SJCRH30 (cell line): ENCODE measurements at regions not wholly inside any gene's neighbourhood (a gene's known extent, or its start where the extent isn't known, plus 50 kb on each side); places are given as distances from the start of the nearest gene placed in this dataset.

Experiments used
- DNase-seq, 2 experiments: peaks; one replicate each; pipeline ENCODE4 v3.0.0-alpha.2; 2015 to 2020
- H3K27ac ChIP-seq: fragments of 250-450 bp; sonication (Bioruptor Pico); 2 replicates; pipeline ENCODE4 v1.5.1; 2020; ENCODE audit warnings: mild to moderate bottlenecking, moderate library complexity
- H3K27me3 ChIP-seq: fragments of 250-450 bp; sonication (Bioruptor Pico); 2 replicates; pipeline ENCODE4 v1.5.1; 2020; ENCODE audit warnings: mild to moderate bottlenecking, moderate library complexity
- H3K36me3 ChIP-seq: fragments of 250-450 bp; sonication (Bioruptor Pico); 2 replicates; pipeline ENCODE4 v1.5.1; 2020; ENCODE audit warnings: mild to moderate bottlenecking, moderate library complexity
- H3K4me1 ChIP-seq: fragments of 250-450 bp; sonication (Bioruptor Pico); 2 replicates; pipeline ENCODE4 v1.5.1; 2020; ENCODE audit warnings: mild to moderate bottlenecking, moderate library complexity
- H3K4me3 ChIP-seq: fragments of 250-450 bp; sonication (Bioruptor Pico); 2 replicates; pipeline ENCODE4 v1.5.1; 2020; ENCODE audit warnings: mild to moderate bottlenecking, moderate library complexity
- H3K9me3 ChIP-seq: fragments of 250-450 bp; sonication (Bioruptor Pico); replicated peaks from 2 replicates; pipeline ENCODE4 v1.5.1; 2020; ENCODE audit warnings: mild to moderate bottlenecking, moderate library complexity

- Histone ChIP-seq H3K27me3 (no peaks in the 10 kb centered on the region), H3K4me3 (no peak overlapping the region), H3K9me3 (no peaks in the 10 kb centered on the region), H3K4me1 (no peaks in the 10 kb centered on the region), H3K36me3 (no peaks in the 10 kb centered on the region), H3K27ac (no peak overlapping the region)
- no peak for DNase-seq
Measured at GRCh38 chr12:115364921-115365320, 680.9 kb upstream of the TBX3 start.

DNA sequence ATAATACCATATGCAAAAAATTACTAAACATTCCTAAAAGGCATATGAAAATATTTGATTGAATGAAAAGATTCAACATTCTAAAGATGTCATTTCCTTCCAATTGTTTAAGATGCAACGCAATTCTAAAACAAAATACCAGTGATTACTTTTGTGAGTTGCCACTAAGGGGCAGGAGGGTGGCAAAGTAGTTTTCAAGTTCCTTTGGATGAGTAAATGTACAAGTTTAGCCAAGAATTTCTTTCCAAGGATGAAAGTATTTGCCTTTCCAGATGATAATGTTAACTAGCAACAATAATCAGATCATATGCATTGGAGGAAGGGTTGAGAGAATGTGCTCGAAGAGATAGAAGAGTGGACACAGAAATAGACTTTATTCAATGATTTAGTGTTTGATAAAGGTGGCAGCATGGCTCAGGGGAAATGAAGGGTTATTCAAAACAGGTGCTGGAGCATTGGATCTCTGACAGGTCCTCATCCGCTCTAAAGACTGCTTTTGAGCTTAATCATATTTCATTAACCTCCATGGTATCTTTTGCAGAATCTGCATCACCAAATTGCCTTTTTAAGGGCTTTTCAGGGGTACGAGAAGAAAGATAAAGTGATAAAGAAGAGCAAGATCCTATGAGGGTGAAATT lies 678.5 kb upstream of the TBX3 start:
- no peak overlapping the region for H3K27ac ChIP-seq
- no peaks in the 10 kb centered on the region for H3K9me3 ChIP-seq
- H3K4me3 ChIP-seq = no peak overlapping the region
- no peaks in the 10 kb centered on the region for H3K27me3 ChIP-seq
- H3K36me3 ChIP-seq = no peaks in the 10 kb centered on the region
- H3K4me1 ChIP-seq = no peaks in the 10 kb centered on the region
- DNase-seq = no peak

DNA sequence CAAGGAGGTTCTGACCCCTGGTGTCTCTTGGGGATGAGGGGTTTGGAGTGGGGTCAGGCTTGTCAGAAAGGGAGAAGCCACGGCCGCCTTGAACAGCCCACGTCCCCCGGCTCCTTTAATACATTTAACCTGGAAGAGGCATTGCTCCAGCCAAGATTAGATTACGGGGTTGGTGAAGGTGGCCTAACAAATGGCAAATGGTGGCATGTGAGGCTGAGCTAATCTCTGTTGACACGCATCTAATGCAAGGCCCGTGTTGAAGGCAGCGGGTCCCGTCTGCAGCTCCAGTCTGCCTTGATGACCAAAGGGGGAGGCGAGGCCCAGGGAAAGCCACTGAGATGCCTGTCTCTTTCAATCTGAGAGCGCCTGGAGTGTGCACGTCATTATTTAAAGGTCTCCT lies 673.7 kb upstream of the TBX3 start:
- no peaks in the 10 kb centered on the region for H3K9me3 ChIP-seq
- no peaks in the 10 kb centered on the region for H3K36me3 ChIP-seq
- no peak overlapping the region for H3K27ac ChIP-seq
- H3K4me1 ChIP-seq = no peaks in the 10 kb centered on the region
- DNase-seq = no peak
- H3K27me3 ChIP-seq = no peaks in the 10 kb centered on the region
- no peak overlapping the region for H3K4me3 ChIP-seq

DNA sequence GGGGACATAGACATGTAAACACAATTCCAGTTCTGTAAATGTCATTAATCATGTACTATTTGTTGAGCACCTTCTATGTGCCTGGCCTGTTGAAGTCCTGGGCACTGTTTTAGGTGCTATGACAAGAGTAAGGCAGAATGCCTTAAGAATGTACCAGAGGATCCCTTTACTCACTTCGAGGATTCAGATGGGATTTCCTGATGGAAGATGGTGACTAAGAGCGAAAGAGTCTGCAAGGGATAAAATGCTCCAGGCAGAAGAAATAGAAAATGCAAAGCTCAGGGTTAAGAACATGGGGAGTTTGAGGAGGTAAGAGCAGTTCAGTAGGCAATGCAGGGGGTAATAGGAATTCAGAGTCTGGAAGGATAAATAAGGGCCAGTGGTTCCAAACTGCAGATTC lies 671.3 kb upstream of the TBX3 start:
- no peak for DNase-seq
- Histone ChIP-seq H3K4me3 (no peak overlapping the region), H3K27ac (no peak overlapping the region), H3K27me3 (no peaks in the 10 kb centered on the region), H3K4me1 (no peaks in the 10 kb centered on the region), H3K36me3 (no peaks in the 10 kb centered on the region), H3K9me3 (no peaks in the 10 kb centered on the region)

GRCh38 chr12:115354007-115354890 lies 670.3 kb upstream of the TBX3 start:
- Histone ChIP-seq H3K27ac (no peak overlapping the region), H3K9me3 (no peaks in the 10 kb centered on the region), H3K27me3 (no peaks in the 10 kb centered on the region), H3K4me1 (peaks cover 9% of the 10 kb centered on the region), H3K4me3 (peak overlapping the region; percentile 26), H3K36me3 (no peaks in the 10 kb centered on the region)
- peak; percentile 16 to 30 for DNase-seq

- peaks cover 11% of the 10 kb centered on the region for H3K4me1 ChIP-seq
- no peak overlapping the region for H3K27ac ChIP-seq
- no peaks in the 10 kb centered on the region for H3K27me3 ChIP-seq
- no peaks in the 10 kb centered on the region for H3K36me3 ChIP-seq
- H3K9me3 ChIP-seq = no peaks in the 10 kb centered on the region
- no peak for DNase-seq
- H3K4me3 ChIP-seq = no peak overlapping the region
Measured at GRCh38 chr12:115353467-115353866, 669.5 kb upstream of the TBX3 start.

- DNase-seq = no peak
- H3K4me1 ChIP-seq = peaks cover 11% of the 10 kb centered on the region
- no peak overlapping the region for H3K4me3 ChIP-seq
- no peak overlapping the region for H3K27ac ChIP-seq
- no peaks in the 10 kb centered on the region for H3K9me3 ChIP-seq
- H3K27me3 ChIP-seq = no peaks in the 10 kb centered on the region
- no peaks in the 10 kb centered on the region for H3K36me3 ChIP-seq
Measured at GRCh38 chr12:115351514-115352077, 667.6 kb upstream of the TBX3 start.

DNA sequence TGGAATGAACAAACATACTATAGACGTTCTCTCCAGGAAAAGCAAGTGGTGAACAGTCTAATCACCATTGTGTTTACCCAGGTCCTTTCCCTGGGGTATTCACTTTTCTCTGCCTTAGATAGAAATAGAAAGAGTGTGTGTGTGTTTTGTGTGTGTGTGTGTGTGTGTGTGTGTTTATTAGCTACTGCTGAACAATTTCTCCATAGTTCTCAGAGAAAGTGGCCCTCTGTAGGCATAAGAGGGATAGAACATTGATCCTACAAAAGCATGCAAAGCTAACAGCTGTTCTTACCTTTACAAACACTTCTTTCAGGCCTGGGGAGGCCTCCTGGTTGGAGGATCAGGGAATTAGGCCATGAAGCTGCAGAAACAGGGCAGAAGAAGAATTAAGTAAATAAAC lies 665.7 kb upstream of the TBX3 start:
- peak; percentile 52 to 81 for DNase-seq
- H3K4me1 ChIP-seq = peaks cover 11% of the 10 kb centered on the region

DNA sequence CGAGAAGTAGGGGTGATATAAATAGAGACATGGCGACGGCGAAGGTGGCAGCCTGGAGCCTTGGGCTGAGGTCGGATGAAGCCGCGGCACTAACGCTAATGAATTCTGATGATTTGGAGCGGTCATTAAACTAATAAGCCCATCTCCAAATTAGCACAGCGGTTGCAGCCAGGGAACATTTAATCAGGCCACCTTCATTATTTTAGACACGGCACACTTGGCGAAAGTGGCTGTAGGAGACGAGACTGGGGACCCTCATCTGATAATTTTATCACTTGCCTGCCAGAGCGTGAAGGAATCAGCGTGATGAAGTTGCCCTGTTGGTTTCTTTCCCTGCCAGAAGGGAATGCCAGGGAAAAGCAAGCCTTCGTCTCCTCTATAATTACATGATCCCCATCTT lies 664.3 kb upstream of the TBX3 start:
- no peak for DNase-seq
- Histone ChIP-seq H3K36me3 (no peaks in the 10 kb centered on the region), H3K9me3 (no peaks in the 10 kb centered on the region; the same call in 1 of the 2 replicates)

More for the DNA sequence above, 665.7 kb upstream of the TBX3 start:
- H3K36me3 ChIP-seq = no peaks in the 10 kb centered on the region
- H3K27me3 ChIP-seq = no peaks in the 10 kb centered on the region
- H3K9me3 ChIP-seq = no peaks in the 10 kb centered on the region
- H3K4me3 ChIP-seq = no peak overlapping the region
- H3K27ac ChIP-seq = peak overlapping the region; percentile 40

DNA sequence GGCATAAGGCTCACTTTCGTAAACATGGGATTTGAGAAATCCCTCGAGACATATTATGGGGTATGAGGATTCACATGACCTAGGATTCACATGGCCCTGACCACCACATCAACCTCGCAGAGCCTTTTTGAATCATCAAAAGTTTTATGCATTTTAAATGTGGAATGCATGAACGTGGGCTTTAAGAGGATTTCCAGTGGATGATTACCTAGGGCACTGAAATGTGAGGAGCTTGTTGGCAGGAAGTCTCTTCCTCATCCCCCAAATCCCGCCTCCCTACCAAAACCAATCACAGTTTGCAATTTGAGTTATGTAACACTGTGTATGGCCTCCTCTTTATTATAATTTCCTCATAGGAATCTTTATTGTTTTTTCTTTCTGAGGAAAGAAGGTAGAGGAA lies 659.6 kb upstream of the TBX3 start:
- Histone ChIP-seq H3K4me1 (peaks cover 29% of the 10 kb centered on the region), H3K27me3 (no peaks in the 10 kb centered on the region), H3K27ac (peak overlapping the region; percentile 35), H3K36me3 (no peaks in the 10 kb centered on the region), H3K4me3 (no peak overlapping the region), H3K9me3 (peaks cover 6% of the 10 kb centered on the region)
- peak; percentile 49 to 70 for DNase-seq

More for the DNA sequence above, 664.3 kb upstream of the TBX3 start:
- Histone ChIP-seq H3K27ac (no peak overlapping the region), H3K4me1 (peaks cover 23% of the 10 kb centered on the region), H3K4me3 (no peak overlapping the region), H3K27me3 (no peaks in the 10 kb centered on the region)

DNA sequence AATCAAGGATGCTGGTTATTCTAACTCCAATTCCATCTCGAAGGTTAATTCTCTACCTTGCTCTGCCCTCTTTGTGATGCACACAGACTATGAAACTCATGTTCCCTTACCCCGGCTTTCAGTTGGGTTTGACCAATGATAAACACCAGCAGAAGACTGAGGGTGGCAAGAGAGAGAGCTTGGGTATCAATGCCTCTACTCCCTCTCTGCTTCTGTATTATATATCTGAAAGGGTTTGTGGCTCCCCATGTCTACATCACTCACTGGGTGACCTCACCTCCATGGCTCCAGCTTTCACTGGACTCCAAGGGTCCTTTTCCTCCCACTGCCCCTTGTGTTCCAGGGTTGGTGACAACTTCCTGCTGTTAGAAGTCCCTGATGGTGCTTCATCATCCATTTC lies 659.0 kb upstream of the TBX3 start:
- H3K9me3 ChIP-seq = peaks cover 6% of the 10 kb centered on the region
- H3K27ac ChIP-seq = peak overlapping the region; percentile 35
- no peak overlapping the region for H3K4me3 ChIP-seq
- H3K27me3 ChIP-seq = no peaks in the 10 kb centered on the region
- DNase-seq = no peak
- peaks cover 30% of the 10 kb centered on the region for H3K4me1 ChIP-seq
- no peaks in the 10 kb centered on the region for H3K36me3 ChIP-seq

DNA sequence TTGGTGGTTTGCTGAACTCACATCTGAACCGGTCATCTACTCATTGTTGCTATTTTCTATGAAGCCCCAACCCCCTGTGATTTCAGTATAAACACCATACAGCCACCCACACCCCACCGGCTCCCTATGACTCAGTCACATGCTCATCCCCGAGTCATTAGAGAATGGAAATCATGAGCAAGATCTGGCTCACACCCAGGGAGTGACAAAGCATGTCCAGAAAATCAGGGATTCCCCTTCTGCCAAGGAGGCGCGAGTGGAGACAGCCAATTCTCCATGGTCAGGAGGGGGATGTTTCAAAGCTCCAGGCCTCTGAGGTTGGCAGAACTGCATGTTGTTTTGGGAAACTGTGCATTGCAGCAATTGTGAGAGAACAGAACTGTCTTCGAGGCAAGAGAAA lies 657.5 kb upstream of the TBX3 start:
- H3K9me3 ChIP-seq = peaks cover 6% of the 10 kb centered on the region
- peak; percentile 83 to 84 for DNase-seq
- peaks cover 39% of the 10 kb centered on the region for H3K4me1 ChIP-seq
- no peak overlapping the region for H3K4me3 ChIP-seq
- no peaks in the 10 kb centered on the region for H3K36me3 ChIP-seq
- H3K27me3 ChIP-seq = no peaks in the 10 kb centered on the region
- H3K27ac ChIP-seq = peak overlapping the region; percentile 62

DNA sequence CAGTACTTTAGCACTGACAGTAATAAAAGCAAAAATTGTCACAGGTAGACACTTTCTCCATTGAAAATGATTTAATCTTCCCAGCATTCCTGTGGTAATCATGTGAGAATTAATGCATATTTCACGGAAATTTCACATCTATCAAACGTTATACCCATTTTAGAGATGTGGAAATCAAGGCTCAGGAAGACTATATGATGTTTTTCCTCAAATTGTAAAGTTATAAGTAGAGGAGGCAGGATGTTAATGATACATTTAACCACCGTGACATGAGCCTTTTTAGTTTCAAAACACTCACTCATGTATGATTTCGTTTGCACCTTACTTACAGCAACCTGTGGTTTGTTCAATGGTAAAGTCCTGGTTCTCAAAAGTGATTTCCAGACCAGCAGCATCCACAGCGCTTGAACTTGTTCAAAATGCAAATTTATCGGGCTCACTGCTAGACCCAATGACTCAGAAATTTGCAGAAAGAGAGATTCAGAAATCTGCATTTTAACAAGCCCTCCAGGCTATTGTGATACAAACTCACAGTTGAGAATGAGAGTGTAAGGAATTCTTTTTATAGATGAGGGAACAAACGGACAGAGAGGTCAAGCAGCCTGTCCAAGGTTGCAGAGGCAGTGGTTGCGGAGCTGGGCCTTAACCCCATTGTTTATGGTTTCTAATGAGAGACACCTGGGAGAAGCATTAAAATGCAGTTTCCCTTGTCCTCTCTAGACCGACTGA lies 654.8 kb upstream of the TBX3 start:
- H3K27me3 ChIP-seq = no peaks in the 10 kb centered on the region
- peaks cover 33% of the 10 kb centered on the region for H3K4me1 ChIP-seq
- H3K9me3 ChIP-seq = peaks cover 6% of the 10 kb centered on the region
- no peak overlapping the region for H3K27ac ChIP-seq
- DNase-seq = no peak
- H3K36me3 ChIP-seq = no peaks in the 10 kb centered on the region
- no peak overlapping the region for H3K4me3 ChIP-seq

GRCh38 chr12:115337693-115338543 lies 653.9 kb upstream of the TBX3 start:
- no peaks in the 10 kb centered on the region for H3K27me3 ChIP-seq
- H3K4me1 ChIP-seq = peaks cover 35% of the 10 kb centered on the region
- H3K4me3 ChIP-seq = no peak overlapping the region
- DNase-seq = peak; percentile 31 to 58
- H3K9me3 ChIP-seq = peaks cover 4% of the 10 kb centered on the region
- no peak overlapping the region; the same call in 1 of the 2 replicates for H3K27ac ChIP-seq
- no peaks in the 10 kb centered on the region for H3K36me3 ChIP-seq
